Esophagus squamous epithelium (tissue), 5 donors: ENCODE measurements at regions not wholly inside any gene's neighbourhood (a gene's known extent, or its start where the extent isn't known, plus 50 kb on each side); places are given as distances from the start of the nearest gene placed in this dataset.
A peak's percentile ranks its signal among the peaks of the same experiment; 100 is the strongest.
"Not testable (repeated sequence)": the region's sequence is repeated elsewhere in the genome, so short reads cannot be mapped to it uniquely, and the experiment has no call there.

ENCODE experiments used
- DNase-seq: peaks from one replicate; lab custom pipeline; 2025; lab: John Stamatoyannopoulos, UW
- H3K27ac ChIP-seq, 4 donors: fragments of 200-600 bp; sonication (generic); one replicate each; pipeline ENCODE4 v1.5.1; 2016 to 2019; ENCODE audit warnings: mild to moderate bottlenecking in 1 of 4
- H3K27me3 ChIP-seq, 4 donors: fragments of 200-600 bp; sonication (generic); 1 replicate in 3 of 4; 2 replicates in 1 of 4; pipeline versions ENCODE4 v1.5.1 to v1.6.0; 2017 to 2021; ENCODE audit warnings: antibody characterized with exemption in 1 of 4
- H3K36me3 ChIP-seq, 3 donors: fragments of 200-600 bp; sonication (generic); one replicate each; pipeline ENCODE4 v1.5.1; 2016 to 2019
- H3K4me1 ChIP-seq, 3 donors: fragments of 200-600 bp; sonication (generic); one replicate each; pipeline ENCODE4 v1.5.1; 2017 to 2019
- H3K4me3 ChIP-seq, 4 donors: fragments of 200-600 bp; sonication (generic); 1 replicate in 3 of 4; 2 replicates in 1 of 4; pipeline ENCODE4 v1.5.1; 2016 to 2019; ENCODE audit warnings: mild to moderate bottlenecking in 2 of 4, moderate library complexity in 1 of 4
- H3K9me3 ChIP-seq, 3 donors: fragments of 200-600 bp; sonication (generic); one replicate each; pipeline ENCODE4 v1.5.1; 2016 to 2019
- CTCF ChIP-seq, 6 experiments: fragments of 450-650 bp in 4 of 6; fragments of 200-600 bp in 2 of 6; sonication (generic) in 2 of 6; IDR thresholded peaks; one replicate each; pipeline ENCODE4 v1.5.1; 2016 to 2019; ENCODE audit warnings: antibody characterized with exemption in 6 of 6, mild to moderate bottlenecking in 4 of 6, moderate library complexity in 4 of 6
- POLR2A ChIP-seq, 4 donors: fragments of 450-650 bp; IDR thresholded peaks; one replicate each; pipeline ENCODE4 v1.6.1; 2017; ENCODE audit warnings: antibody characterized with exemption in 4 of 4, mild to moderate bottlenecking in 4 of 4, moderate library complexity in 3 of 4
- WGBS, 2 donors: methylation state at CpG; one replicate each; pipeline ENCODE4 v1.1.5; 2018; 5-methylcytosine and 5-hydroxymethylcytosine counted together
- intact Hi-C: fragments of 100-400 bp; cut with DNase I; formaldehyde crosslinking; loops from one replicate; pipeline ENCODE4 v1.15.0; 2022
- donor health status: DM: yes; HTN: yes; CAD: no.

- TF ChIP-seq POLR2A (IDR thresholded peaks at IDR 0.05) (no peak), CTCF (IDR thresholded peaks at IDR 0.05) (no peak)
- H3K4me1 ChIP-seq: no peaks in the 10 kb centered on the region
- no peaks in the 10 kb centered on the region for H3K36me3 ChIP-seq
- H3K9me3 ChIP-seq: no peaks in the 10 kb centered on the region
- no peaks in the 10 kb centered on the region for H3K27me3 ChIP-seq
- DNase-seq: no peak
- no peak overlapping the region for H3K4me3 ChIP-seq
- WGBS, 2 donors: 47 to 54% methylated on average over 3 of the region's 3 CpGs
- H3K27ac ChIP-seq: no peak overlapping the region
- intact Hi-C loops: no loop called here
Observed at GRCh38 chr5:119746984-119747383, 117.6 kb downstream of the FAM170A start.

- 88 to 91% methylated on average over 12 to 24 of the region's 24 CpGs for WGBS, 2 donors
- H3K9me3 ChIP-seq: no peaks in the 10 kb centered on the region
- intact Hi-C loops: no loop called here
Observed at GRCh38 chr5:119750887-119751733, 121.8 kb downstream of the FAM170A start.

GRCh38 chr5:119751734-119752094 is 122.4 kb downstream of the FAM170A start:
- H3K27me3 ChIP-seq: no peaks in the 10 kb centered on the region
- TF ChIP-seq CTCF (IDR thresholded peaks at IDR 0.05): no peak
- no peak for TF ChIP-seq POLR2A (IDR thresholded peaks at IDR 0.05)
- DNase-seq: no peak
- H3K27ac ChIP-seq: no peak overlapping the region
- no peaks in the 10 kb centered on the region for H3K4me1 ChIP-seq
- intact Hi-C loops: no loop called here
- 67% methylated on average over 4 to 5 of the region's 6 CpGs for WGBS, 2 donors
- no peak overlapping the region for H3K4me3 ChIP-seq
- no peaks in the 10 kb centered on the region for H3K36me3 ChIP-seq
- no peaks in the 10 kb centered on the region for H3K9me3 ChIP-seq

More at GRCh38 chr5:119750887-119751733, 121.8 kb downstream of the FAM170A start:
- H3K4me1 ChIP-seq: no peaks in the 10 kb centered on the region
- H3K27me3 ChIP-seq: no peaks in the 10 kb centered on the region
- DNase-seq: no peak
- H3K36me3 ChIP-seq: no peaks in the 10 kb centered on the region
- no peak overlapping the region for H3K4me3 ChIP-seq
- no peak for TF ChIP-seq POLR2A (IDR thresholded peaks at IDR 0.05)
- TF ChIP-seq CTCF (IDR thresholded peaks at IDR 0.05): no peak
- H3K27ac ChIP-seq: peak overlapping the region in 1 of 4 donors; percentile 30

GRCh38 chr5:119752921-119753886 is 123.8 kb downstream of the FAM170A start:
- TF ChIP-seq CTCF (IDR thresholded peaks at IDR 0.05): no peak
- TF ChIP-seq POLR2A (IDR thresholded peaks at IDR 0.05): no peak
- Histone ChIP-seq H3K4me1 (no peaks in the 10 kb centered on the region), H3K27ac (peak overlapping the region in 3 of 4 donors; percentile 22 to 59 (median 23)), H3K9me3 (no peaks in the 10 kb centered on the region), H3K4me3 (no peak overlapping the region), H3K27me3 (no peaks in the 10 kb centered on the region), H3K36me3 (no peaks in the 10 kb centered on the region)
- no peak for DNase-seq
- 53 to 82% methylated on average over 3 to 7 of the region's 8 CpGs for WGBS, 2 donors
- intact Hi-C loops: no loop called here

- 61 to 74% methylated on average over 7 of the region's 7 CpGs for WGBS, 2 donors
Observed at GRCh38 chr5:119754825-119755224, 125.5 kb downstream of the FAM170A start.

More at GRCh38 chr5:119754825-119755224, 125.5 kb downstream of the FAM170A start:
- H3K9me3 ChIP-seq, H3K4me1 ChIP-seq, H3K4me3 ChIP-seq, intact Hi-C loops, H3K36me3 ChIP-seq, H3K27ac ChIP-seq, H3K27me3 ChIP-seq, DNase-seq: not testable (repeated sequence)
